SK-N-SH (cell line): ENCODE measurements at regions not wholly inside any gene's neighbourhood (a gene's known extent, or its start where the extent isn't known, plus 50 kb on each side); places are given as distances from the start of the nearest gene placed in this dataset.

ENCODE experiments used
- CTCF ChIA-PET: fragments of 300-600, 350-600 bp; formaldehyde crosslinking; extraction: SDS; loops from one replicate; lab custom pipeline; 2021; lab: Yijun Ruan, JAX
- POLR2A ChIA-PET: fragments of 350-600 bp; sonication (Branson Sonifier 250); formaldehyde crosslinking; extraction: SDS; loops from one replicate; lab custom pipeline; 2020; ENCODE audit warnings: antibody characterized with exemption, inconsistent platforms; lab: Yijun Ruan, JAX
- DNase-seq: peaks from one replicate; pipeline ENCODE4 v3.0.0; 2012
- H2AFZ ChIP-seq: fragments of 200-600 bp; sonication (generic); 2 replicates; pipeline ENCODE4 v1.8.1; 2016; ENCODE audit warnings: antibody characterized with exemption, mild to moderate bottlenecking, low read depth
- H3F3A ChIP-seq: fragments of 200-600 bp; sonication (generic); replicated peaks from 2 replicates; pipeline ENCODE3; 2016; ENCODE audit warnings: antibody characterized with exemption, mild to moderate bottlenecking; ENCODE audit not compliant: insufficient read depth
- H3K27ac ChIP-seq, 2 experiments: fragments of 200-500 bp in 1 of 2; fragments of 200-600 bp in 1 of 2; sonication (Bioruptor generic) in 1 of 2; sonication (generic), shearing (Covaris generic) in 1 of 2; 2 replicates each; pipeline versions ENCODE4 v1.5.1 to v1.6.1; 2014 to 2016; ENCODE audit warnings: low read depth in 2 of 2, inconsistent platforms in 1 of 2, low read length in 1 of 2, mild to moderate bottlenecking in 1 of 2, mixed read lengths in 1 of 2
- H3K27me3 ChIP-seq: fragments of 200-600 bp; sonication (generic), shearing (Covaris generic); 2 replicates; pipeline ENCODE4 v1.6.1; 2016; ENCODE audit warnings: mixed run types; ENCODE audit not compliant: insufficient read depth
- H3K36me3 ChIP-seq, 2 experiments: fragments of 200-500 bp in 1 of 2; fragments of 200-600 bp in 1 of 2; sonication (Bioruptor generic) in 1 of 2; sonication (generic) in 1 of 2; replicated peaks in 1 of 2; 2 replicates each; pipeline versions ENCODE3 to v1.5.1; 2014 to 2016; ENCODE audit warnings: low read length in 1 of 2, mild to moderate bottlenecking in 1 of 2; ENCODE audit not compliant: insufficient read depth in 2 of 2, control insufficient read depth in 1 of 2
- H3K4me1 ChIP-seq, 2 experiments: fragments of 200-500 bp in 1 of 2; fragments of 200-600 bp in 1 of 2; sonication (Bioruptor generic) in 1 of 2; sonication (generic), shearing (Covaris generic) in 1 of 2; 2 replicates each; pipeline versions ENCODE4 v1.5.1 to v1.6.1; 2014 to 2016; ENCODE audit warnings: low read depth in 1 of 2, low read length in 1 of 2, mixed run types in 1 of 2; ENCODE audit not compliant: insufficient read depth in 2 of 2, control insufficient read depth in 1 of 2
- H3K4me2 ChIP-seq: fragments of 200-600 bp; sonication (generic), shearing (Covaris generic); 2 replicates; pipeline ENCODE4 v1.6.1; 2017; ENCODE audit warnings: mixed run types
- H3K4me3 ChIP-seq, 2 experiments: fragments of 200-500 bp in 1 of 2; fragments of 200-600 bp in 1 of 2; sonication (Bioruptor generic) in 1 of 2; sonication (generic), shearing (Covaris generic) in 1 of 2; 2 replicates each; pipeline versions ENCODE4 v1.5.1 to v1.8.1; 2014 to 2016; ENCODE audit warnings: low read depth in 2 of 2, inconsistent platforms in 1 of 2, low read length in 1 of 2, mild to moderate bottlenecking in 1 of 2, mixed read lengths in 1 of 2, moderate library complexity in 1 of 2
- H3K79me2 ChIP-seq: fragments of 200-600 bp; sonication (generic); 2 replicates; pipeline ENCODE4 v1.8.1; 2017; ENCODE audit warnings: mild to moderate bottlenecking; ENCODE audit not compliant: insufficient read depth
- H3K9ac ChIP-seq: fragments of 200-600 bp; sonication (generic); 2 replicates; pipeline ENCODE4 v1.6.1; 2017; ENCODE audit warnings: mixed run types
- H3K9me2 ChIP-seq: fragments of 200-600 bp; sonication (generic); 2 replicates; pipeline ENCODE4 v1.6.1; 2017; ENCODE audit warnings: mixed run types
- H3K9me3 ChIP-seq: fragments of 200-600 bp; sonication (generic); 2 replicates; pipeline ENCODE4 v1.6.1; 2017; ENCODE audit warnings: mixed run types, mild to moderate bottlenecking, moderate library complexity
- H4K20me1 ChIP-seq: fragments of 200-600 bp; sonication (generic); 2 replicates; pipeline ENCODE4 v1.6.1; 2017; ENCODE audit warnings: mild to moderate bottlenecking, mixed run types; ENCODE audit not compliant: insufficient read depth
- EP300 ChIP-seq, 2 experiments: IDR thresholded peaks; 2 replicates each; pipeline versions ENCODE4 v1.4.0 to v1.6.1; 2012; ENCODE audit warnings: borderline replicate concordance in 1 of 2, low read depth in 1 of 2, low read length in 1 of 2
- GATA2 ChIP-seq: sonication (generic); formaldehyde crosslinking; IDR thresholded peaks from 2 replicates; pipeline ENCODE4 v1.5.0; 2020; ENCODE audit warnings: mild to moderate bottlenecking, missing genetic modification reagents
- MXI1 ChIP-seq: IDR thresholded peaks from 2 replicates; pipeline ENCODE4 v1.6.1; 2012; ENCODE audit warnings: mild to moderate bottlenecking, low read depth, low read length, improper control_type of control experiment
- RAD21 ChIP-seq: IDR thresholded peaks from 2 replicates; pipeline ENCODE4 v1.6.1; 2012; ENCODE audit warnings: mild to moderate bottlenecking, low read length
- RCOR1 ChIP-seq: fragments of 150-350 bp; IDR thresholded peaks from 2 replicates; pipeline ENCODE4 v1.6.1; 2017; ENCODE audit warnings: antibody characterized with exemption, low read length
- RXRA ChIP-seq: IDR thresholded peaks from 2 replicates; pipeline ENCODE4 v1.4.0; 2012; ENCODE audit warnings: low read depth, mild to moderate bottlenecking, borderline replicate concordance
- SIN3A ChIP-seq: IDR thresholded peaks from 2 replicates; pipeline ENCODE4 v1.6.1; 2012; ENCODE audit warnings: low read depth, mild to moderate bottlenecking, low read length, moderate library complexity, borderline replicate concordance
- SMC3 ChIP-seq: IDR thresholded peaks from 2 replicates; pipeline ENCODE4 v1.6.1; 2012; ENCODE audit warnings: low read depth, low read length, improper control_type of control experiment
- TCF12 ChIP-seq: IDR thresholded peaks from 2 replicates; pipeline ENCODE4 v1.4.0; 2012
- TEAD4 ChIP-seq: IDR thresholded peaks from 2 replicates; pipeline ENCODE4 v1.4.0; 2012; ENCODE audit warnings: mild to moderate bottlenecking, borderline replicate concordance; ENCODE audit not compliant: insufficient read depth
- YY1 ChIP-seq: IDR thresholded peaks from 2 replicates; pipeline ENCODE4 v1.4.0; 2012; ENCODE audit warnings: low read depth, mild to moderate bottlenecking
- WGBS: methylation state at CpG from one replicate; pipeline ENCODE4 v1.1.6; 2017; ENCODE audit warnings: low lambda C conversion rate; 5-methylcytosine and 5-hydroxymethylcytosine counted together
- TF ChIP-seq, protein P1 (sequence below): IDR thresholded peaks from 2 replicates; pipeline ENCODE4 v1.4.0; 2012; ENCODE audit warnings: low read depth, borderline replicate concordance
- TF ChIP-seq, protein P2 (sequence below): fragments of 150-350 bp; IDR thresholded peaks from 2 replicates; pipeline ENCODE4 v1.6.1; 2017; ENCODE audit warnings: antibody characterized with exemption, low read length, low read depth, borderline replicate concordance
- TF ChIP-seq, protein P3 (sequence below): fragments of 200-600 bp; sonication (generic); IDR thresholded peaks from 2 replicates; pipeline ENCODE4 v1.6.1; 2017; ENCODE audit warnings: antibody characterized with exemption, mild to moderate bottlenecking, moderate library complexity

DNA sequence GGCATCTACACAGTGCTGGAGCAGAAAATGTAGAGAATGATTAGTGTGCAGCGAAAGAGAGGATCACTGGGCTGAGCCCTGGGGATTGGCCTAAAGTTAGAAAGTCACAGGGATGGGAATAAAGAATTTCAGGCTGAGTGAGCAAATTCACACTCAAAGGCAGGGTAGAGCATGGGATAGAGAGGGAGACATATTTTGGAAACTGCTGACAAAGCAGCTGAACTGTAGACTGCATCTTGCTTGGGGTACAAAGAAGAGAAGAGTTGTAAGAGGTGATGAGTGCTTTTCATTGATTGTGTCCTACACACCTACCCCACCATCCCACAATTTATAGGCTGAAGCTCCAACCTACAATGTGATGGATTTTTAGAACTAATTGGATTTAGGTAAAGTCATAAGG lies 677.8 kb downstream of the TAF11L14 start:
- H4K20me1 ChIP-seq, result no peaks in the 10 kb centered on the region
- no peak for DNase-seq
- no peak for TF ChIP-seq TCF12
- no peak for TF ChIP-seq RCOR1
- TF ChIP-seq, protein P1, sequence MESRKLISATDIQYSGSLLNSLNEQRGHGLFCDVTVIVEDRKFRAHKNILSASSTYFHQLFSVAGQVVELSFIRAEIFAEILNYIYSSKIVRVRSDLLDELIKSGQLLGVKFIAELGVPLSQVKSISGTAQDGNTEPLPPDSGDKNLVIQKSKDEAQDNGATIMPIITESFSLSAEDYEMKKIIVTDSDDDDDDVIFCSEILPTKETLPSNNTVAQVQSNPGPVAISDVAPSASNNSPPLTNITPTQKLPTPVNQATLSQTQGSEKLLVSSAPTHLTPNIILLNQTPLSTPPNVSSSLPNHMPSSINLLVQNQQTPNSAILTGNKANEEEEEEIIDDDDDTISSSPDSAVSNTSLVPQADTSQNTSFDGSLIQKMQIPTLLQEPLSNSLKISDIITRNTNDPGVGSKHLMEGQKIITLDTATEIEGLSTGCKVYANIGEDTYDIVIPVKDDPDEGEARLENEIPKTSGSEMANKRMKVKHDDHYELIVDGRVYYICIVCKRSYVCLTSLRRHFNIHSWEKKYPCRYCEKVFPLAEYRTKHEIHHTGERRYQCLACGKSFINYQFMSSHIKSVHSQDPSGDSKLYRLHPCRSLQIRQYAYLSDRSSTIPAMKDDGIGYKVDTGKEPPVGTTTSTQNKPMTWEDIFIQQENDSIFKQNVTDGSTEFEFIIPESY, result no peak
- TF ChIP-seq, protein P2, sequence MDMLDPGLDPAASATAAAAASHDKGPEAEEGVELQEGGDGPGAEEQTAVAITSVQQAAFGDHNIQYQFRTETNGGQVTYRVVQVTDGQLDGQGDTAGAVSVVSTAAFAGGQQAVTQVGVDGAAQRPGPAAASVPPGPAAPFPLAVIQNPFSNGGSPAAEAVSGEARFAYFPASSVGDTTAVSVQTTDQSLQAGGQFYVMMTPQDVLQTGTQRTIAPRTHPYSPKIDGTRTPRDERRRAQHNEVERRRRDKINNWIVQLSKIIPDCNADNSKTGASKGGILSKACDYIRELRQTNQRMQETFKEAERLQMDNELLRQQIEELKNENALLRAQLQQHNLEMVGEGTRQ, result no peak
- no peak for TF ChIP-seq SMC3
- no peak for TF ChIP-seq MXI1
- TF ChIP-seq RXRA, result no peak
- TF ChIP-seq GATA2 (CRISPR knock-in tag), result no peak
- no peak for TF ChIP-seq TEAD4
- TF ChIP-seq YY1, result no peak
- TF ChIP-seq SIN3A, result no peak
- 14% methylated on average over 1 of the region's 1 CpG for WGBS
- POLR2A ChIA-PET, result no interaction called here
- H3K27ac ChIP-seq, result no peak overlapping the region
- H3K9ac ChIP-seq, result no peak overlapping the region
- no peak overlapping the region for H3K4me3 ChIP-seq
- no peaks in the 10 kb centered on the region for H3K79me2 ChIP-seq
- H3K4me2 ChIP-seq, result no peak overlapping the region
- no peaks in the 10 kb centered on the region for H3K36me3 ChIP-seq
- H2AFZ ChIP-seq, result no peak overlapping the region
- CTCF ChIA-PET, result interaction anchor here (1.2 to 2.5 kb wide), 3 partner anchors 9 to 1117 kb away, joined by 3 to 12 read pairs (median 8); no protein-coding TSS in a partner anchor
- no peaks in the 10 kb centered on the region; the same call in 1 of the 2 replicates for H3K27me3 ChIP-seq
- H3K9me2 ChIP-seq, result no peaks in the 10 kb centered on the region
- H3F3A ChIP-seq, result no peaks in the 10 kb centered on the region
- no peaks in the 10 kb centered on the region for H3K4me1 ChIP-seq
- no peaks in the 10 kb centered on the region for H3K9me3 ChIP-seq

DNA sequence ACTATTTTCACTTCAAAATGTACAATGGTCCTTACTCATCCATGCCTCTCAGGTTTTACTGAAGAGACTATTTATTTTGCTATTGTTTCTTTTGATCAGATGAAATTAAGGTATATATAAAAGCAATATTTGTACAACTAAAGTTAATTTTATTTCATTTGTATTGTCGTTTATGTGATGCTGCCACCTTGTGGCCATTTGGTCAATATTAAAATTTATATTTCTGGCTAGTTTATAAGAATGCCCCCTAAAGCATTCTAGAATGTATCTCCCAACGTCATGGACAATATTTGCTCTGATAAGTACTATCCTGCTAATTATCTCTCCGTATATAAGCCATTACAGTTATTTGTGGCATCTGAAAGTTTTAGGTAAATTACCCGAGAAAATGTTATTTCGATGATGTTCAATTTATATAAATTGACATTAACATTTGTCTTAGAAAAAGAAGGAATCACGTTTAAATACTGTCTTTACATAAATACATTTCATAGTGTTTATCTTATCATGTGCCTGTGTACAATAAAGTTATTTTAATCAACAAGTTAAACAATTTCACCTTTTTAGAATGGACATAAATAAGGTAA lies 680.0 kb downstream of the TAF11L14 start:
- Histone ChIP-seq H3K27me3 (no peaks in the 10 kb centered on the region; the same call in 1 of the 2 replicates), H3K9ac (no peak overlapping the region), H3K9me3 (no peaks in the 10 kb centered on the region), H3K36me3 (no peaks in the 10 kb centered on the region), H3K27ac (no peak overlapping the region), H3K4me1 (no peaks in the 10 kb centered on the region), H2AFZ (no peak overlapping the region), H3K4me2 (no peak overlapping the region), H3K79me2 (no peaks in the 10 kb centered on the region), H4K20me1 (no peaks in the 10 kb centered on the region), H3K9me2 (no peaks in the 10 kb centered on the region), H3K4me3 (peak overlapping the region in 1 of 2 experiments; percentile 0; a peak in 1 of 4 replicates), H3F3A (no peaks in the 10 kb centered on the region)
- ChIA-PET POLR2A (no interaction called here), CTCF (interaction anchor here (0.8 to 2.6 kb wide), 4 partner anchors 25 to 1294 kb away, joined by 3 to 23 read pairs (median 3); no protein-coding TSS in a partner anchor)
- TF ChIP-seq RAD21, result peak; percentile 44
- TF ChIP-seq, protein P3, sequence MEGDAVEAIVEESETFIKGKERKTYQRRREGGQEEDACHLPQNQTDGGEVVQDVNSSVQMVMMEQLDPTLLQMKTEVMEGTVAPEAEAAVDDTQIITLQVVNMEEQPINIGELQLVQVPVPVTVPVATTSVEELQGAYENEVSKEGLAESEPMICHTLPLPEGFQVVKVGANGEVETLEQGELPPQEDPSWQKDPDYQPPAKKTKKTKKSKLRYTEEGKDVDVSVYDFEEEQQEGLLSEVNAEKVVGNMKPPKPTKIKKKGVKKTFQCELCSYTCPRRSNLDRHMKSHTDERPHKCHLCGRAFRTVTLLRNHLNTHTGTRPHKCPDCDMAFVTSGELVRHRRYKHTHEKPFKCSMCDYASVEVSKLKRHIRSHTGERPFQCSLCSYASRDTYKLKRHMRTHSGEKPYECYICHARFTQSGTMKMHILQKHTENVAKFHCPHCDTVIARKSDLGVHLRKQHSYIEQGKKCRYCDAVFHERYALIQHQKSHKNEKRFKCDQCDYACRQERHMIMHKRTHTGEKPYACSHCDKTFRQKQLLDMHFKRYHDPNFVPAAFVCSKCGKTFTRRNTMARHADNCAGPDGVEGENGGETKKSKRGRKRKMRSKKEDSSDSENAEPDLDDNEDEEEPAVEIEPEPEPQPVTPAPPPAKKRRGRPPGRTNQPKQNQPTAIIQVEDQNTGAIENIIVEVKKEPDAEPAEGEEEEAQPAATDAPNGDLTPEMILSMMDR, result peak; percentile 78
- no peak for TF ChIP-seq EP300 (IDR thresholded peaks at IDR 0.05; ENCODE audit: borderline replicate concordance in 1 of 2, low read depth in 1 of 2, low read length in 1 of 2)
- peak; percentile 31 for DNase-seq
- 9% methylated on average over 6 of the region's 6 CpGs for WGBS
